ENCODE measurements at regions not wholly inside any gene's neighbourhood (a gene's known extent, or its start where the extent isn't known, plus 50 kb on each side); places are given as distances from the start of the nearest gene placed in this dataset.
"Not testable (repeated sequence)": the region's sequence is repeated elsewhere in the genome, so short reads cannot be mapped to it uniquely, and the experiment has no call there.

- POLR2A ChIA-PET = no interaction called here
- no peaks in the 10 kb centered on the region for H3K4me1 ChIP-seq (ENCODE audit: control insufficient read depth, insufficient read depth, low read length)
- intact Hi-C loops (cut with micrococcal nuclease; ENCODE audit: unreplicated experiment) (loop anchor here (10.0 kb wide), 1 partner anchor 110 kb away; no protein-coding TSS in a partner anchor), in situ Hi-C loops (cut with HindIII; ENCODE audit: low pct_unique_long_range_greater_than_20kb, low sequenced_read_pairs) (no loop called here)
- CTCF ChIA-PET = interaction anchor here (0.7 kb wide), 1 partner anchor 117 kb away, joined by 3 read pairs; no protein-coding TSS in a partner anchor
- no peaks in the 10 kb centered on the region for H3K36me3 ChIP-seq (ENCODE audit: control insufficient read depth, insufficient read depth, low read length)
- BruUV-seq (replicated peaks) = no TSS peak
- no peaks in the 10 kb centered on the region for H3K9me3 ChIP-seq (ENCODE audit: control insufficient read depth, insufficient read depth, low read depth, low read length)
- no peak for ATAC-seq
- TF ChIP-seq TCF7L2 (IDR thresholded peaks at IDR 0.05; ENCODE audit: low read depth, low read length) (no peak), SIN3A (IDR thresholded peaks at IDR 0.05; ENCODE audit: borderline replicate concordance, insufficient read depth, low read depth, low read length) (no peak), CTCF (IDR thresholded peaks at IDR 0.05) (no peak), REST (IDR thresholded peaks at IDR 0.05; ENCODE audit: insufficient read depth in 1 of 2, low read depth in 2 of 2, low read length in 1 of 2) (no peak), POLR2AphosphoS5 (IDR thresholded peaks at IDR 0.05; ENCODE audit: low read depth, low read length) (no peak)
- no peak for DNase-seq (ENCODE audit: low read depth, low spot score)
- no peak overlapping the region for H3K27ac ChIP-seq (ENCODE audit: low read length)
- no peak overlapping the region for H3K4me3 ChIP-seq (ENCODE audit: low read depth in 2 of 2, low read length in 2 of 2)
- no peaks in the 10 kb centered on the region for H3K27me3 ChIP-seq (ENCODE audit: control insufficient read depth, insufficient read depth, low read length)
These were observed 431.5 kb upstream of the OR4E1 start for GRCh38 chr14:22105006-22105623.

GRCh38 chr14:22100764-22101120 lies 427.1 kb upstream of the OR4E1 start:
- H3K4me1 ChIP-seq (ENCODE audit: control insufficient read depth, insufficient read depth, low read length); ATAC-seq; H3K9me3 ChIP-seq (ENCODE audit: control insufficient read depth, insufficient read depth, low read depth, low read length); DNase-seq (ENCODE audit: low read depth, low spot score); BruUV-seq (replicated peaks); in situ Hi-C loops (cut with HindIII; ENCODE audit: low pct_unique_long_range_greater_than_20kb, low sequenced_read_pairs); H3K27me3 ChIP-seq (ENCODE audit: control insufficient read depth, insufficient read depth, low read length); H3K4me3 ChIP-seq (ENCODE audit: low read depth in 2 of 2, low read length in 2 of 2); H3K36me3 ChIP-seq (ENCODE audit: control insufficient read depth, insufficient read depth, low read length); H3K27ac ChIP-seq (ENCODE audit: low read length); POLR2A ChIA-PET: not testable (repeated sequence)
- intact Hi-C loops (cut with micrococcal nuclease; ENCODE audit: unreplicated experiment) = loop anchor here (10.0 kb wide), 1 partner anchor 106 kb away; no protein-coding TSS in a partner anchor
- CTCF ChIA-PET = interaction anchor here (0.7 to 1.0 kb wide), 4 partner anchors 16 to 102 kb away, joined by 3 to 4 read pairs (median 4); no protein-coding TSS in a partner anchor
